ENCODE measurements at regions not wholly inside any gene's neighbourhood (a gene's known extent, or its start where the extent isn't known, plus 50 kb on each side); places are given as distances from the start of the nearest gene placed in this dataset.
"Not testable (repeated sequence)": the region's sequence is repeated elsewhere in the genome, so short reads cannot be mapped to it uniquely, and the experiment has no call there.

DNA sequence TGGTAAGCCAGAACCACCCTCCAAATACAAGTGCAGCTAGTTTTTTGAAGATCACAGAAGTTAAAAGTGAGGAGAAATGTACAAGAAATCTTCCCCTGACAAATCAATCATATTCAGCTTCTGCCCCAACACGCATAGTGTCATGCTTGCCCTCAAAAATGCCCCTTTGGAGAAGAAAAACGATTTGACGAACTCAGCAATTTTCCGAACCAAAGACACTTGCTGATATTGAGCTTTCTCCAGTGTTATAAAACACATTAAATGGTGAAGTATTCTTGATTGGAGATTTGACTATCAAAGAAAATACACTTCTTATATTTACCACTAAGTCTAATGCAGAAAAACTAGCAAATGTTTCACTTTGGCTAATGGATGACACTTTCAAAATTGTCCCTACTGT, 195.5 kb downstream of the ETV1 start:
- CTCF ChIA-PET: no interaction called here
- no peak for DNase-seq (ENCODE audit: extremely low spot score)
- POLR2A ChIA-PET: no interaction called here

DNA sequence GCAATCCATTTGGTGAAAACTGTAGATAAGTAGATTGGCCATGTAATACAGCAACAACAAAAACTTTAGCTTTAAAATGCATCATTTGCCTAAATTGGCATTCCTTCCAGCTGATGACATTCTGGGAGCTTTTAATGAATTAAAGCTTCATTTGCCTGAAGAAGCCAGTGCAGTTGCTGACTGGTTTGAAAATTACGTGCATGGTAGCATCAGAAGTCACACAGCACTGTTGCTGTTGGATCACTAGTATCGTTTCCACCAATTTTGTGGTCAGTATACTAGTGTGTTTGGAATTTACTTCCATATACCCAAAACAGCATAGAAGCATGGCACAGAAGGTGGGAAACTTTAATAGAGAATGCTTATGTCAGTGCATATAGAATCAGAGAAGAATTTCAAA, 194.9 kb downstream of the ETV1 start:
- TF ChIP-seq ZNF384 (IDR thresholded peaks at IDR 0.05) (no peak), FOXK2 (IDR thresholded peaks at IDR 0.05) (no peak), FOXA1 (IDR thresholded peaks at IDR 0.05) (no peak), LEF1 (IDR thresholded peaks at IDR 0.05; ENCODE audit: borderline replicate concordance) (no peak)
- ChIA-PET CTCF (no interaction called here), POLR2A (no interaction called here)

More for the DNA sequence above, 195.5 kb downstream of the ETV1 start:
- no peak for TF ChIP-seq FOXK2 (IDR thresholded peaks at IDR 0.05)
- no peak for TF ChIP-seq ZNF384 (IDR thresholded peaks at IDR 0.05)
- no peak for TF ChIP-seq NFRKB (IDR thresholded peaks at IDR 0.05)

DNA sequence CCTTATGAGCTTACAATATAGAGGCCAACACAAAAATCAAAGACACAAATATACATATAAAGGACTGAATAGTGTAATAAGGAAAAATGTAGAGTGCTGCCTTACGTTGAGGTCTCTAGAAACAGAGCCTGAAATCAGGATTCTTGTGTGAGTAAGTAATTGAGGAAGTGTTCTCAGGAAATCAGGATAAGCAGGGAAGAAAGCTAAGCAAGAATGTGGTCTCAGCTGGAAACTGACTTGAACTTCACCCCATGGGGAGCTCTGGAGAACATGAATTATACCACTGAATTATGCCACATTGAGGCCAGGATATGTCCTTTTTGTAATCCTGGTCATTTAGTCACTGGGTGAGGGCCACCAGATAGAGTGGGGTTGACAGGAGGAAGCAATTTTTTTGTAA, 191.9 kb downstream of the ETV1 start:
- ChIA-PET CTCF (no interaction called here), POLR2A (no interaction called here)
- TF ChIP-seq ZNF384 (IDR thresholded peaks at IDR 0.05): no peak
- TF ChIP-seq FOXM1 (IDR thresholded peaks at IDR 0.05; ENCODE audit: borderline replicate concordance): no peak
- no peak for TF ChIP-seq LEF1 (IDR thresholded peaks at IDR 0.05; ENCODE audit: borderline replicate concordance)
- no peak for DNase-seq (ENCODE audit: extremely low spot score)

More for the DNA sequence above, 194.9 kb downstream of the ETV1 start:
- DNase-seq (ENCODE audit: extremely low spot score): no peak

DNA sequence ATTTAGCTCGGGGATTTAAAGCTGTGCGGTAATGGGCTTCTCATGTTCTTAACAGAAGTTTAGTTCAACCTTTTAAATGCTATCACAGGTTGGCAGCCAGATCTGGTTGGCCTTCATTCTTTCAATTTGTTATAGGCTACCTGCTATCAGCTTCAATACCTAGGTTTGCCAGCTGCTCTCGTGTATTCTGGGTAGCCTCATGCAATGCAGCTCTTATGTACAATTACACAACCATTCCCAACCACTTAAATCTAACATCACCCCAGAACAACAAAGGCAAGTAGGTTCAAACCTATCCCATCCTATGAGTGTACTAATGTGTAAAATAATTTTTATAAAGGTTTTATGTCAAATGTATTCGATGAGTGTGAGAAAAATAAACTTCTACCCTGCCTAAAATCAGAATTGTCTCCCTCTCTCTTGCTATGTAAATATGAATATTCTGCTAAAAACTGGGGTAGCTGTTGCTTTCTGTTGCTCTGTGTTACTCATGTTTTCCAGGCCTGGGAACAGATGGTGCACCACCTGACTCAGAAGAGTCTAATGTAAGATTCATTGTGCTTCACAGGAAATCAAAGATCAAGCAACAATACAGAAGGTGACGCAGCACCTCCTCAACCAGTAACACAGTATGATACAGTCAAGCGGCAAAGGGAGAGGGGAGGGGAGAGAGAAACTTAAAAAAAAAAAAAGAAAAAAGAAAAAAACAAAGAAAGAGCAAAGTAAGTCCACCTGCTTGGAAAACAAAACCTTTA, 188.6 kb downstream of the ETV1 start:
- POLR2A ChIA-PET: no interaction called here
- TF ChIP-seq FOXM1 (IDR thresholded peaks at IDR 0.05; ENCODE audit: borderline replicate concordance) (no peak), NFRKB (IDR thresholded peaks at IDR 0.05) (no peak), HDGF (IDR thresholded peaks at IDR 0.05; ENCODE audit: borderline replicate concordance) (no peak), SUZ12 (IDR thresholded peaks at IDR 0.05) (no peak), SP1 (IDR thresholded peaks at IDR 0.05) (no peak), L3MBTL2 (conservative IDR thresholded peaks at IDR 0.05) (no peak)
- no peak for DNase-seq (ENCODE audit: extremely low spot score)
- CTCF ChIA-PET: no interaction called here

DNA sequence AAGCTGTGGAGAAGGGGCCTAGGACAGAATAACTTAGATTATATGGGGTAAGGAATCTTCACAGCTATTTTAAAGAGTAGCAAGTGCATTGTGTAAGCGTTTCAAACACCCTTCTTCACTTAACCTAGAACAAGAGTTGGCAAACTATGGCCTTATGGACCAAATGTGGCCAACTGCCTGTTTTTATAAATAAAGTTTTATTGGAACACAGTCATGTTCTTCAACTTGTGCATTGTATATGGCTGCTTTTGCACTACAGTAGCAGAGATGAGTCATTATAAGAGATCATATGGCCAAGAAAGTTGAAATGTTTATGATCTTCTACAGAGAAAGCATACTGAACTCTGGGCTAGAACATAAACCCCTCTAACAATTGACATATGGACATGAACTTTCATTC, 187.8 kb downstream of the ETV1 start:
- DNase-seq (ENCODE audit: extremely low spot score): no peak
- no peak for TF ChIP-seq ZNF384 (IDR thresholded peaks at IDR 0.05)
- TF ChIP-seq FOXK2 (IDR thresholded peaks at IDR 0.05): no peak
- no peak for TF ChIP-seq SP1 (IDR thresholded peaks at IDR 0.05)
- no peak for TF ChIP-seq FOXA1 (IDR thresholded peaks at IDR 0.05)
- TF ChIP-seq ELF4 (IDR thresholded peaks at IDR 0.05): no peak
- no peak for TF ChIP-seq LEF1 (IDR thresholded peaks at IDR 0.05; ENCODE audit: borderline replicate concordance)
- no peak for TF ChIP-seq L3MBTL2 (conservative IDR thresholded peaks at IDR 0.05)
- no peak for TF ChIP-seq TARDBP (IDR thresholded peaks at IDR 0.05)
- TF ChIP-seq ARNT (IDR thresholded peaks at IDR 0.05): no peak
- TF ChIP-seq HDGF (IDR thresholded peaks at IDR 0.05; ENCODE audit: borderline replicate concordance): no peak
- TF ChIP-seq, protein P1, sequence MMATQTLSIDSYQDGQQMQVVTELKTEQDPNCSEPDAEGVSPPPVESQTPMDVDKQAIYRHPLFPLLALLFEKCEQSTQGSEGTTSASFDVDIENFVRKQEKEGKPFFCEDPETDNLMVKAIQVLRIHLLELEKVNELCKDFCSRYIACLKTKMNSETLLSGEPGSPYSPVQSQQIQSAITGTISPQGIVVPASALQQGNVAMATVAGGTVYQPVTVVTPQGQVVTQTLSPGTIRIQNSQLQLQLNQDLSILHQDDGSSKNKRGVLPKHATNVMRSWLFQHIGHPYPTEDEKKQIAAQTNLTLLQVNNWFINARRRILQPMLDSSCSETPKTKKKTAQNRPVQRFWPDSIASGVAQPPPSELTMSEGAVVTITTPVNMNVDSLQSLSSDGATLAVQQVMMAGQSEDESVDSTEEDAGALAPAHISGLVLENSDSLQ (IDR thresholded peaks at IDR 0.05): no peak
- ChIA-PET CTCF (no interaction called here), POLR2A (no interaction called here)

DNA sequence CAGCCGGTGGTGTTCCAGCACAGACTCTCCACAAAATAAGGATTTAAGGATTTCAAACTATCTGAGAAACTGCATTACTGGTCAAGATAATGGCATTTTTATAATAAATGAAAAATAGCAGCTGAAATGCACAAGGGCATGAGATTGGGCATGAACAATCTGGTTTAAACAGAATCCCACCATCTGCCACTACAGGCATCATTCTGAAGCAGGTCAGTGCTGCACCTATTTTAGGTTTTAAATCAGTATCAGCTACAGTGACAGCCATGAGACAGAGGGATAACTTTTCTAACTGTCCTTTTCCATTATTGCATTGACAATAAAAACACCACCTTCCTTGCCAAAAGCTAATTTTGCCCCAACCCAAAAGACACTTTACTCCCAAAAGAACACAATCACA, 186.8 kb downstream of the ETV1 start:
- TF ChIP-seq L3MBTL2 (conservative IDR thresholded peaks at IDR 0.05): no peak
- TF ChIP-seq HDGF (IDR thresholded peaks at IDR 0.05; ENCODE audit: borderline replicate concordance): no peak
- TF ChIP-seq SP1 (IDR thresholded peaks at IDR 0.05): no peak
- no peak for TF ChIP-seq TARDBP (IDR thresholded peaks at IDR 0.05)
- no peak for TF ChIP-seq FOXK2 (IDR thresholded peaks at IDR 0.05)
- TF ChIP-seq, protein P1 (IDR thresholded peaks at IDR 0.05): no peak
- TF ChIP-seq ELF4 (IDR thresholded peaks at IDR 0.05): no peak
- TF ChIP-seq FOXA1 (IDR thresholded peaks at IDR 0.05): no peak
- TF ChIP-seq CTBP1 (IDR thresholded peaks at IDR 0.05; ENCODE audit: borderline replicate concordance): no peak
- TF ChIP-seq LEF1 (IDR thresholded peaks at IDR 0.05; ENCODE audit: borderline replicate concordance): no peak
- no peak for TF ChIP-seq ZNF384 (IDR thresholded peaks at IDR 0.05)
- TF ChIP-seq ARNT (IDR thresholded peaks at IDR 0.05): no peak
- no peak for TF ChIP-seq NFRKB (IDR thresholded peaks at IDR 0.05)
- no peak for TF ChIP-seq BHLHE40 (IDR thresholded peaks at IDR 0.05; ENCODE audit: borderline replicate concordance)
- TF ChIP-seq FOXM1 (IDR thresholded peaks at IDR 0.05; ENCODE audit: borderline replicate concordance): no peak
- TF ChIP-seq SUZ12 (IDR thresholded peaks at IDR 0.05): no peak
- ChIA-PET CTCF (no interaction called here), POLR2A (no interaction called here)
- DNase-seq (ENCODE audit: extremely low spot score): no peak

DNA sequence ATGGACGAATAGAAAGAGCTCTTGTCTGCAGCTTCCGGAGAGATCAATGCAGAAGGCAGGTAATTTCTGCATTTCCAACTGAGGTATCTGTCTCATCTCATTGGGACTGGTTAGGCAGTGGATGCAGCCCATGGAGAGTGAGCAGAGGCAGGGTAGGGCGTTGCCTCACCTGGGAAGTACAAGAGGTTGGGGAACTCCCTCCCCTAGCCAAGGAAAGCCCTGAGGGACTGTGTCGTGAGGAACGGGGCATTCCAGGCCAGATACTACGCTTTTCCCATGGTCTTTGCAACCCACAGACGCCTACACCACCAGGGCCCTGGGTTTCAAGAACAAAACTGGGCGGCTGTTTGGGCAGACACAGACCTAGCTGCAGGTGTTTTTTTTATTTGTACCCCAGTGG, 186.3 kb downstream of the ETV1 start:
- CTCF ChIA-PET: no interaction called here

DNA sequence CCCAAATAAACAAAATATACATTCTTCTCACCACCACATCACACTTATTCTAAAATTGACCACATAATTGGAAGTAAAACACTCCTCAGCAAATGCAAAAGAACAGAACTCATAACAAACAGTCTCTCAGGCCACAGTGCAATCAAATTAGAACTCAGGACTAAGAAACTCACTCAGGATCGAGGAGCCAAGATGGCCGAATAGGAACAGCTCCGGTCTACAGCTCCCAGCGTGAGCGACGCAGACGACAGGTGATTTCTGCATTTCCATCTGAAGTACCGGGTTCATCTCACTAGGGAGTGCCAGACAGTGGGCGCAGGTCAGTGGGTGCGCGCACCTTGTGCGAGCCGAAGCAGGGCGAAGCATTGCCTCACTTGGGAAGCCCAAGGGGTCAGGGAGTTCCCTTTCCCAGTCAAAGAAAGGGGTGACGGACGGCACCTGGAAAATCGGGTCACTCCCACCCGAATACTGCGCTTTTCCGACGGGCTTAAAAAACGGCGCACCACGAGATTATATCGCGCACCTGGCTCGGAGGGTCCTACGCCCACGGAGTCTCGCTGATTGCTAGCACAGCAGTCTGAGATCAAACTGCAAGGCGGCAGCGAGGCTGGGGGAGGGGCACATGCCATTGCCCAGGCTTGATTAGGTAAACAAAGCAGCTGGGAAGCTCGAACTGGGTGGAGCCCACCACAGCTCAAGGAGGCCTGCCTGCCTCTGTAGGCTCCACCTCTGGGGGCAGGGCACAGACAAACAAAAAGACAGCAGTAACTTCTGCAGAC, 183.2 kb downstream of the ETV1 start:
- CTCF ChIA-PET; DNase-seq (ENCODE audit: extremely low spot score); POLR2A ChIA-PET: not testable (repeated sequence)

More for the DNA sequence above, 186.3 kb downstream of the ETV1 start:
- TF ChIP-seq FOXM1 (IDR thresholded peaks at IDR 0.05; ENCODE audit: borderline replicate concordance) (no peak), ZNF384 (IDR thresholded peaks at IDR 0.05) (no peak), LEF1 (IDR thresholded peaks at IDR 0.05; ENCODE audit: borderline replicate concordance) (no peak), L3MBTL2 (conservative IDR thresholded peaks at IDR 0.05) (no peak), SUZ12 (IDR thresholded peaks at IDR 0.05) (no peak)
- POLR2A ChIA-PET: no interaction called here
- DNase-seq (ENCODE audit: extremely low spot score): no peak

DNA sequence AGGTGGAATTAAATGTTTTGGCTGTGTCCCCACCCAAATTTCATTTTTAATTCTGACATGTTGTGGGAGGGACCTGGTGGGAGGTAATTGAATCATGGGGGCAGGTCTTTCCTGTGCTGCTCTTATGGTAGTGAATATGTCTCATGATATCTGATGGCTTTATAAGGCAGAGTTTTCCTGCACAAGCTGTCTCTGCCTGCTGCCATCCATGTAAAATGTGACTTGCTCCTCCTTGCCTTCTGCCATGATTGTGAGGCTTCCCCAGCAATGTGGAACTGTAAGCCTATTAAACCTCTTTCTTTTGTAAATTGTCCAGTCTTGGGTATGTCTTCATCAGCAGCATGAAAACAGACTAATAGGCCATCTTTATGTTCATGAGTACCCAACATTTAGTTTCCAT, 172.2 kb downstream of the ETV1 start:
- DNase-seq (ENCODE audit: extremely low spot score); POLR2A ChIA-PET: not testable (repeated sequence)

More for the DNA sequence above, 172.2 kb downstream of the ETV1 start:
- CTCF ChIA-PET: not testable (repeated sequence)

Measured in HEK293T (cell line).